ENCODE measurements at regions not wholly inside any gene's neighbourhood (a gene's known extent, or its start where the extent isn't known, plus 50 kb on each side); places are given as distances from the start of the nearest gene placed in this dataset.
"Not testable (repeated sequence)": the region's sequence is repeated elsewhere in the genome, so short reads cannot be mapped to it uniquely, and the experiment has no call there.

DNA sequence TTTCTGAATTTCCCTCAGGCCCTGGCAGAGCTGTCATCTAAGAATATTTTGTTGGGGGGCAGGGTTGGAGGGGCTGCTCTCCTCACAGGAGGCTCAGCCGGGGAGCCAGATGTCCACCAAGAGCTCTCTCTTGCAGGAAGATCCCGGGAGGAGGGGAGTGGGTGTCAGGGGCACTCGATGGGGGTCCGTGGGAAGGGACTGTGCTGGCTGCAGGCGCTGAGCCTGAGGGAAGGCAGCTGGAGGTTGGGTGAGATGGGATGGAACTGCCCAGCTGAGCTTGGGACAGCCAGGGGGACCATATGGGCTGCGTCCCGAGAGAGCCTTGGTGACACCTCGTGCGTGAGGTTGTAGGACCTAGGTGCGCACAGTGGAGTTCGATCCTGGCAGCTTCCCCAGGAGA is 111.2 kb upstream of the GSE1 start:
- DNase-seq = no peak

DNA sequence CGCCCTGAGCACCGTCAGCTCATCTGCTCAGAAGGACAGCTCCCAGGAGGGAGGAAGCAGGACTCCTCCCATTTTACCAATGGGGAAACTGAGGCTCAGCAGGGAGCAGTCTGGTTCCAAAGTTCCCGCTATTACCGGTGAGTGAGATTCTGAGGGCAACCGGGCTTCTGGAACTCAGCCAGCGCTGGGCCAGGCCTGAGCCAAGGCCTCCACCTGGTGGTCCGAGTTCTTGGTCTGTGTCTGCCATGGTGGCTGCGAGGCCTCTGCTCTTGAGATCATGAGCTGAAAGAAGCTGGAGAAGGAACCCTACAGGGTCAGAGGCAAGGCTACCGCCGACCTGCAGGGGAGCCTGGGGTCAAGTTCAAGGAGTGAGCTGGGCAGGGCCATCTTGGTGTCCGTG is 110.8 kb upstream of the GSE1 start:
- DNase-seq = no peak

DNA sequence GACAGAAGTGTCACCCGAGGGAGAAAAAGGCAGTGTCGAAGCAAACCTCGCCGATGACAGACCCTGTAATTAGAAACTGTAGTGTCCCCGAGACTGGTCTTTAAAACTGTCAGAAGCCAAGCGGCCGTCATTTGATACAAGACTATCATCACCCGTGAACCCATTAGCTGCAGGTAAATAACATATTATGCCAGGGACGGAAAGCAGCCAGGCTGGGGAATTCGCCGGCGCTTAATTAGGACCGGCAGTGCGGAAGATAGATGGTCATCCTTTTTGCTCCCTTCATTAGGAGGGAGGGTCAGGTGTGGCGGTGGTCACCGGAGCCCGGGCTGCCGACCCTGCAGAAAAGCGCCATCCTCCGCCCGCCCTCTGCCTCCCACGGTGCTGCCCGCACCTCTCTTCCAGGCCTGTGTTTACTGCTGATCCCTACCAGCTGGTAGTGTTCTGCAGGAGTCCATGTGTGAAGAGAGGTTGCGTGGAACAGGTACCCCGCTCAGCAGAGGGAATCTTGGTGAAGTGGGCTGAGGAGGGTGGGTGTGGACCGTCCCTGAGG is 109.4 kb upstream of the GSE1 start:
- DNase-seq = no peak

DNA sequence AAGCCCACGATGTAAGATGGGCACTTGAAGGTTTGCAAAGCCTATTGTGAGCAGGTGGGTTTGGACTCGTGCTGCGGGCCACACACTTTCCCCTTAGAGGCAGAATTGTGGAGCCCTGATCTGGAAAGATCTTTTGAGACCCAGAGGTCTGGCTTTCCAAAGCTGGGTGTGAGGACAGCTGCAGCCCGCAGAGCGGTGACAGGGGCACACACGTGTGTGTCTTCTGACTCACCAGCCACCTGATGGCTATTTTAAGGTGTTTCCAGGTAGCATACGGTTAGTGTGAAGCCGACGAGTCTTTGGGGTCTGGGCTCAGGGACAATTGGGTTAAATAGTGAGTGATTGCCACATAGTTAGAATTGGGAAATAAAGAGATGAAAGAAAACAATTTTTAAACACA is 108.9 kb upstream of the GSE1 start:
- no peak for DNase-seq

DNA sequence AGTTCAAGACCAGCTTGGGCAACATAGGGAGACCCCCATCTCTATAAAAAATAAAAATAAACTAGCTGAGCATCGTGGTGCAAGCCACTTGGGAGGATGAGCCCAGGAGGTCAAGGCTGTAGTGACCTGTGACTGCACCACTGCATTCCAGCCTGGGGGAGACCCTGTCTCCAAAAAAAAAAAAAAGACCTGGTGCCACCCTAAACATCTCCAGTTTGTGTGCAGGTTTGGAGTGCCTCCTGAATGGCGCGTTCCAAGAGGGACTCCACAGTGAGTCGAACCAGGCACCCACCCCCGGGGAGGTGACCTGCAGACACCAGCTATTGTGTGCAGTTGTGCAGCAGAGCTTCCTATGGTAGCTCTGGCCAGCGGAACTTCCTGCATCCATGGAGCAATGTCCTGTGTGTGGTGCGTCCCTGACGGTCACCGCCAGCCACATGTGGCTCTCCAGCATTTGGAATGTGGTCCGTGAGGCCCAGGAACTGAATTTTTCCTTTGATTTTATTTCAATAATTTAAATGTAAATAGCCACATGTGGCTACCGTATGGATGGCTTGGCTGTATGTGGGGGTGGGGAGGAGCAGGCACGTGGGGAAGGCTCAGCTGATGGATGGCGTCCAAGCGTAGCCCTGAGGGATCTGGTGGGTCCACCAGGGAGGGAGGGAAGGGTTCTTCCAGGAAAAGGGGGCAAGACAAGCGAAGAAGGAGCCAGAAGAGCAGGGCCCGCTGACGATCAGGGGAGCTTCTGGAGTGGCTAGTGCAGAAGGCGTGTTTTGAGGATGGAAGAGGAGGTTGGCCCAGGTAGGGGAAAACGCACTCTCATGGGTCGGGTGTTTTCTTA is 107.1 kb upstream of the GSE1 start:
- DNase-seq = no peak

DNA sequence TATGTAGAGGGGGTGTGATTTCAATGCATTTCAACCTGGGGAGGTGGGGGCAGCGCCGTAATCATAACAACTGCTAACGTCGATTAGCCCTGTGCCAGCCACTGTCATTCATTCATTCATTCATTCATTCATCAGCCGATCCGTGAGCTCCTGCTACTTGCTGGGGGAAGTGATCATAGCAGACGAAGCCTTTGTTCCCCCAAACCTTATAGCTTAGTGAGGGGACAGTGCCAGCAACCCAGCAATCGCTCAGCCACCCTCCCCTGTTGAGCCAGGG is 106.5 kb upstream of the GSE1 start:
- no peak for DNase-seq

DNA sequence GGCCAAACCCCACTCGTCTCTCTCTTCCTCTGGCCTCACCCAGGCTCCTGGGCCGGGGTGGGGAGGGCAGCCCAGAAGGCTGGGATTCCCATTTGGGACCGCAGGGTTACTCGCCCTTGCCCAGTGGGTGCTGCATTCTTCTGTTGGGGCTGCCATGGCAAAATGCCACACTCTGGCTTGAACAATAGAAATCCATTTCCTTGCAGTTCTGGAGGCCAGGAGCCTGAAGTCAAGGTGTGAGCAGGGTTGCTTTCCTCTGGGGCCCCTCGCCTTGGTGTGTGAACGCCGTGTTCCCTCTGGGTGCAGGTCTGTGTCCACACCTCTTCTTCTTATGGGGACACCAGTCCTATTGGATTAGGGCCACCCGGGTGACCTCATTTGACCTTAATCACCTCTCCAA is 105.8 kb upstream of the GSE1 start:
- no peak for DNase-seq

DNA sequence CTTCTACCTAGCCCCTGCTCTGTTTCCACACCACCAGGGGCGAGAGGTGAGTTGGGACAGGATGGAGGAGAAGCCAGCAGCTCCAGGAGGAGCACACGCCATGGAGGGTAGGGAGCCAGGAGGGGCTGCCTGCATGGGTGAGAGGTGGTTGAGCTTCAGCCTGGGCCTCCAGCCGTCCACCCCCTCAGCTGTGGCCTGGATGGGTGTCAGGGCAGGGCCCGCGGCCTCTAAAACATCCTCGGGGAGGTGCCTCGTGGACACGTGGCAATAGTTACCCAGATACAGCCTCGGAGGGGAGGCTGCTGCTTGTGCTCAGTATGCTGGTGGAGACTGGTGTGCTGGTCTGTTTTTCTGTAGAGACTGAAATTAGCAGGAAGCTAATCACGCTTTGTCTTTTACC is 104.7 kb upstream of the GSE1 start:
- no peak for DNase-seq

DNA sequence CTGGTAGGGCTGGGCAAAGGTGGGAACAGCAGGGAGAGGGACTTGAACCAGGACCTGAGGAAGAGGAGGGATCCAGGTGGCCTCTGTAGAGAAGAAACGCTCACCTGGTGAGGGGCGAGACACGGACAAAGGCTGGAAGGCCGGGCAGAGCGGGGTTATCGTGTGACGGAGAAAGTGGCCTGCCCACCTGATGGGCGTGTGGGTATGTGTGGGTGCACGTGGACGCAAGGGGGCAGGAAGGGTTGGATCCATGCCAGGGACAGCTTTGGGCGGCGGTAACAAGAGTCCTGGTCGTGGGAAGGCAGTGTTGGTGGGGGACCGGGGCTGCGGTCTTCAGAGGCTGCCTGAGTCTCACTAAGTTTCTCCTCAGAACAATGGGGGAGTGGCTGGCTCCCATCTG is 104.1 kb upstream of the GSE1 start:
- no peak for DNase-seq

DNA sequence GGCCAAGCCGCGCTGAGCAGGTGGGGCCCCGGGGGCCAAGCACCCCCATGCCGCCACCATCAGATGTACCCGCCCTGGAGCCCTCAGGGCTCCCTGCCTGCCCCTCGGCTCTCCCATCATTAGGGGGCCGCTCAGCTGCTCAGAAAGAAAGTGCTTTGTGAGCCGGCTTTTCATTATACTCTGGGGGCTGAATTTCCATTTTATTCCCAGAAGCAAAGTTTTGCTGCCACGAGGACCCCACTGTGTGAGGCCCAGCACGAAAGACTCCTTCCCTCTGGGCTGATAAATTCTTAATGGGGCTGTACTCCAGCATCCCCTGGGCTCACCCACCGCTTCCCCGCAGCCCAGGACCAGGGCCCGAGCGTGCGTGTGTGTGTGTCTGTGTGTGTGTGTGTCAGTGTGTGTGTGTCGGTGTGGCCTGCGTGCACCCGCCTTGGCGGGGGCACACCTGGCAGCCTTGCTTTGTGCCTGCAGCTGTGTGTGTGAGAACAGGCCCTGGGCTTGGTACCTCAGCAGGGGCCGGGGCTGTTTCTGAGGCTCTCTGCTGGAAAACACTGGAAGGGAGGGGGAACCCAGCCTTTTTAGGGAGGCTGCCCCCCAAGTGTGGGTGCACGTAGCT is 103.0 kb upstream of the GSE1 start:
- DNase-seq = no peak

DNA sequence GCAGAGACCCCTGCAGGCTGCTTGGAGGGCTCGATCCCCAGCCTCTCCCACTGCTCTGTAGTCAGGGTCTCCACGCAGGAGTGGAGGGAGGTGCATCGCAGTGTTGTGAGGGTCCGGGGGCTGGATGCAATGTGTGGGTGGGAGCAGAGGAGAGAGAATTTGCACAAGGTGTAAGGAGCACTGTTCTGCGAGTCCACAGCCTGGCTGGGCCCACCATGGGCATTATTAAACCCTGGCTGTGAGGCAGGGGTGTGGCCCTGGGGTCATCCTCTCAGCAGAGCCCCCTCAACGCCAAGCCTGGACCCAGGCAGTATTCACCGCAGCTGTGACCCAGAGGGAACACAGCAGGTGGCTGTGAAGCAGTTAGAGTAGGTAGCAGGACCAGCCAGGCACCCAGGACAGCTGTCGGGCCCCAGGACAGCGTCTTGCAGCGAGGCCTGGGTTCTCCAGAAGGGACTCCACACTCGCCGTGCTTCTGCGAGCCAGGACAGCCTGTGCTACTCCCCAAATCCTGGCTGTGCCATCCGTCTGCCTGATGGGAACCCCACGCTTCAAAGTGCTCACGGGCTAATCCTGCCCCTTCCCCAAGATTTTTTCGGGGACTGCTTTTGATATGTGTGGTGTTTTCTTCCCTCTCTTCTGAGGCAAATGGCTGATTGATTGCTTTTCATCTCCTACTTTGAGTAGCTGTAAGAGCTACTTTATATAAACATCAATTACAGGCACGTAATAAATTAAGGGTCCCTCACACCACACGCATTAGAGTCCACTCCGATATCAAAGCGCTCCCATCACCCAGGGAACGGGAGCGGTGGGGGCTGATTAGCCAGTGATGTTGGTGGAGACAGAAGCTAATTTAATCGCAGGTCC is 100.9 kb upstream of the GSE1 start:
- DNase-seq = no peak

DNA sequence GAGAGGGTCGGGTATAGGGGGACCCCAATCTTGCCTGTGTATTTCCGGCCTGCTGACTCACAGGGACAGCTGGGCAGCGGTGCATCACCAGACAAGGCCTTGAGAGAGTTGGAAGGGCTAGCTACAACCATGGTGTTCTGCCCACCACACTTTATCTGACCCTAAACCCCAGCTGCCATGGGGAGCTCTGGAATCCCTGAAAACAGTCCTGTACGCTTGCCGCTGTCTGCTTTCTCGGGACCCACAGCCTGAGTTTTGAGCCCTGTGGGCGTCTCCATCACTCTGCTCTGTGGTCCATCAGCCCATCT is 100.4 kb upstream of the GSE1 start:
- DNase-seq = no peak

DNA sequence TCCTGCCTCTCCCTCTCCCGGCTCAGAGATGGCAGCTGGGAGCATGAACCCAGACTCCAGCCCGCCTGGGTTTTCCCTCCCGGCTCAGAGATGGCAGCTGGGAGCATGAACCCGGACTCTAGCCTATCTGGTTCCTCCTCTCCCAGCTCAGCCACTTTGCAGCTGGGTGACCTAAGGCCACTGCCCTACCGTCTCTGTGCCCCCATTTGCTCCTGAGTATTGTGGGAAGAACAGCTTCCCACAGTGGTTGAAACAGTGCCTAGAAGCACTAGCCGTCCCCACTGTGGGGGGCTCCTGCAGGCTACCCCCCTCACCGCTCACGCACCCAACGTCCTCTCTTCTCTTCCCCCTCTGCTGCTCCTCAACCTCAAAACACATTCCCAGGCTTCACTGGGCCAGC is 99.9 kb upstream of the GSE1 start:
- no peak for DNase-seq

DNA sequence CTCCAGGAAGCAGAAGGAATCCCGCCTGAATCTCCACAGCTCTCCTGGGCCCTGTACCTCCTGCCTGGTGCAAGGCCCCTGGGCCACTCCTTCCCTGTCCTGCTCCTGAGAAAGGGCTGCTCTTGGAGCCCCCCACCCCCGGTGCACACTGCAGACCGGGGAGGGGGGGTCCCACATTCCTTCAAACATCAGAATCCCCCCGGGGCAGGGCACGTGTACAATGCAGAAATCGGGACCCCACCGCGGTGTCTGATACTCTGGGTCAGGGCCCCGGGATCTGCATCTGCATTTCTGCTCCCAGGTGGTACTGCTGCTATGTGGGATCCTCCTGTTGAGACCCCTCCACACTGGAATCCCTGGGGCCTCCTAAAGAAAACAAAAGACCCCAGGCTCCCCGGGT is 99.5 kb upstream of the GSE1 start:
- no peak for DNase-seq

DNA sequence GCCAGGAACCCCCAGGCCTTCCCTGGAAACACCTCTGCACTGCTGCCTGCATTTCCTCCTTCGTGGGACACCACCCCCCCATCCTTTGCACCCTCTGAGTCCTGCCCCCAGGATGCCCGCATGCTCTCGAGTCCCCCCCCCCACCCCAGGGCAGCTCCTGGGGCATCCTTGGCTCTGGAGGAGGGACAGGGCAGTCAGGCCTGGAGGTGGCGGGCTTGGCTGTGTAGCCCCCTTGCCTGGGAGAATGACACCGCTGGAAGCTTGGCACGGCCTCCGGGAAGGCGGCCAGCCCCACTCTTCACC is 98.9 kb upstream of the GSE1 start:
- no peak for DNase-seq

DNA sequence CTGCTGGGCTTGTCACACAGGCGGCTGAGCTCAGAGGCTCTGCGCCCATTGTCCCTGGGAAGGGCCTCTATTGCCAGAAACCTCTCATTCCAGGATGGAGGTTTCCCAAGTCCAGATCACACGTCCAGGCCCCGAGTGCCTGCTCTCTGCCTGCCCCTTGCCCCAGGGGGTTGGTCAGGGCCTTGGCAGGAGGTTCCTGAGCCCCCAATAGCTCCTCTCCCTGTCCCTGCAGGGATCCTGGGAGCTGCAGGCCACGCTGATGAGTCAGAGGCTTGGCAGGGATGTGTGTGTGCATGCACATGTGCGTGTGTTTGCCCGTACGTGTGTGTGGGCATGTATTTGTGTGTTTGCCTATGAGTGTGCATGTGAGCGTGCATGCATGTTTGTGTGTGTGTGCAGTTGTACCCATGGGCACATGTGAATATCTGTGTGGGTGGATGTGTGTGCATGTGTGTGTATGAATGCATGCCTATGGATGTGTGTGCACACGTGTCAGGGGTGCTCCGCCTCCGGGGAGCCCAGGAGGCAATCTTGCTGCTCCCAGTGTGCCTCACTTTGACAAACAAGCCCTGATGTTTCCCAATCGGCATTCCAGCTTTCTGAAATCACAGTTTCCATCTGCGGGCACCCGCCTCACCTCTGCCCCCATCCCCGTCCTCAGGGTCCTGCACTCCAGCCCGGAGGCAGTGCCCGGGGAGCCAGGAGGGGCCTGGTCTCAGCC is 98.4 kb upstream of the GSE1 start:
- DNase-seq = no peak

DNA sequence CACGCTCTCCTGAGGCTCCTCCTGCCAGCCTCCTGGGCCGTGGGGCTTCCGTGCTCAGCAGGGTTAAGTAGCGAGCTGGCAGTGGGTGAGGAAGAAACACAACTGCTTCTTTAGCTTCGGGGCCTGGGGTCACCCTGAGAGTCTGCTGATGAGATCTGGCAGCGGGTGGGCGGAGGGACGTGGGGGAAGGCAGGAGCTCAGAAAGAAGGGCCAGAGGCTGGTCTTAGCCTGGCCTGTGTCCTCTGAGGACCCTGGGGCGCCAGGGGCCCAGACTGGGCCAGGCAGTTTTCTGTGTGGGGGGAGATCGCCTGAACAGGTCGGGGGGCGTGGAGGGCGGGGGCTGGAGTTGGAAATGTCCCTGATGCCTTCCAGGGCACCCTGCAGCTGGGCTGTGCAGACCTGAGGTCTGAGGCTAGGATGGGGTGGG is 97.8 kb upstream of the GSE1 start:
- DNase-seq = no peak

DNA sequence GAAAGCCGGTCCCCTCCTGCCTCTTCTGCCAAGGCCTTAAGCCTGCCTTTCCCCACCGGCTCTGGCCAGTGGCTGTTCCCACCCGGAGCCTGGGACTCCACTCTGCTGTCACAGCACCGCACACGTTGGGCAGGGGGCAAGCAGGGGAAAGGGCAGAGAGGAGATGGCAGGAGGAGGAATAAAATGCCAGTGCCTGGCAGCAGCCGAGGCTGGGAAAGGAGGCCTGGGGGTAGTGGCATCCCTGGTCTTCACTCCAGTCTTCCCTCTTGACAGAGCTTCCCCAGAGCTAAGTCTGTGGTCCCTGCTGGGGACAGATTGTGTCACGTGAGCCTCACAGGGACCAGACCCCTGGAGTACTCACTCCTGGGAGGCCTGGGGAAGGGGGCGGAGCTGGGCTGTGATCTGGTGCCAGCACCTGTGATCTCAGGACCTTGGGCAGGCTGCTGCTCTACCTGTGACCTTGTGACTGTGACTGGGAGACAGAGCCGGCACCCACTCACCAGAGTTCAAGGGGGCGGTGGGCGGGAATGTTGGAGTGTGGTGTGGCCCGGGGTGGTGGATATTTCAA is 97.2 kb upstream of the GSE1 start:
- DNase-seq = no peak

DNA sequence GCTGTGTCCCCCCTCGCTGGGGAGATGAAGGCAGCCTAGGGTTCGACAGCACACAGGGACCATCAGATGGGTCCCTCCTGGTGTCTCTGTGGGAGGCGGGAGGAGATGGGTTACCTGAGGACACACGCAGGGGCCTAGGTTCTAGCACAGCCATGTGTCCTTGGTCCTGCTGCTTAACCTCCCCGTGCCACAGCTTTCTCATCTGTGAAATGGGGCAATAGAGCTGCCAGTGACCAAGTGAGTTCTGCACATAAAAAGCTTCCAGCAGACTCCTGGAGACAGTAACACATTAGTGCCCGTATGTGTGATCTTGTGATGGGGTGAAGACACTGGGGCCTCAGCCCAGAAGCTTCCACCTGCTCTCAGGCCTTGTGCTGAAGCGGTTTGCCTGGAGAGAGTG is 96.0 kb upstream of the GSE1 start:
- no peak for DNase-seq

DNA sequence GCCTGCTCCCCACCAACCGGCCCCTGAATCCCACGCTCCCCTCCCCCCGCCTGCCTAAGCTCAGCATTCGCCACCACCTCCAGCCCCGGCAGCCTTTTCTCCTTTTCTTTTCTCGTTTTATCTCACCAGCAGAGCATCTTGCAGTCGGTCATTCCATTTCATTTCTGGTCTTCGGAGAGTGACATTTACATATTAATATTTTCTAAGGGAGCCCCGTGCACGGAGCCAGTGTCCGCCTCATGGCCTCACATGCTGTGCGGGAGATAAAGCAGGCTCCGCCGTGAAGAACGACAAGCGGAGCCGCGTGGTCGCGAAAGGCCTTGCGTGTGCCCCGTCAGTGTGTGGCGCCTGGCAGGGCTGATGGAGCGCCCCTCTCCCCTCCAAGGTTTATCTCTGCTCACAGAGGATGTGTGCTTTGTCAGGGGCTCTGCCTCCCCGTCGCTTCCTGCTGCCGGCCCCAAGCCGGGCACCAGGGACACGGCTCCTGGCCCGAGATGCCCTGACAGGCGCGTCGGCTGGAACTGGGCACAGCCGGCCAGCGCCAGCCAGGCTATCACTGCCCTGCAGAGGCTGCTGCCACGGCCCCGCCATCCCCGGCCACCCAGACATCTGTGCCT is 95.5 kb upstream of the GSE1 start:
- no peak for DNase-seq

DNA sequence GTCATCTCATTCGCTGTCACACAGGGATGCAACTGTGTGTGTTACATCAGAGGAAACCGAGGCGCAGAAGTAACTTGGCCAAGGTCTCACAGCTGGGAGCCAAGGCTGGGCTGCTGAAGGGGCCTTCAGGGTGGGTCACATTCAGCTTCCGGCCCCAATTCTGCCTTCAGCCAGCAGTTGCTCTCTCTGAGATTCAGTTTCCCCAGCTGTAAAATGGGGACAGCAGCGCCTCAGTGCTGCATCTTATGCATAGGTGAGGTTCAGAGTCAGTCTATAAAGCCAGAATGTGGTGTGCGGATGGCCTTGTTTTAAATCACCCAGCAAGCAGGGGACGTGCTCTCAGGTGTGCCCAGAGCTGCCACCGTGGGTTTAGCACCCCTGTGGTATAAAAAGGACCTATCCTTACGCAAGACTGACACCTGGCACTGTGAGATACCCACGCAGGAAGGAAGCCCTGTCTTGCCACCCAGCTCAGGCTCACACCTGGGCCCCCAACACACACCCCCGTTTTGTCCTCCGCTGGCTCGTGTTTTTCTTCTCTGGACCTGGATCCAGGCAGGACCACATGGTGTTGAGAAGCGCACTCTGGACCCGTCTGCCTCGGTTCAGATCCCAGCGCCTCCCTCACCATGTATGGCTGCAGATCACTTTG is 94.6 kb upstream of the GSE1 start:
- no peak for DNase-seq

DNA sequence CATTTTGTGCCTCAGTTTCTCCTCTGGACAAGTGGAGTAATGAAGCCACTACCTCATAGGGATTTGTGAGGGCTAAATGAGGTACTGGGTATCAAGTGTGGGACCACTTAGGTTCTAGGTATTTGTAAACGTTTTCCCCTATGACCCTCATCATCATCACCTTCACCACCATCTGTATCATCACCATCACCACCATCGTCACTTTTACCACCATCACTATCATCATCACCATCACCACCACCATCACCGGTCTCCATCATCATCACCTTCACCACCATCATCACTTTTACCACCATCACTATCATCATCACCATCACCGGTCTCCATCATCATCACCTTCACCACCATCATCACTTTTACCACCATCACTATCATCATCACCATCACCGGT is 94.1 kb upstream of the GSE1 start:
- DNase-seq = not testable (repeated sequence)
